Natural killer cell (primary cell): ENCODE measurements at regions not wholly inside any gene's neighbourhood (a gene's known extent, or its start where the extent isn't known, plus 50 kb on each side); places are given as distances from the start of the nearest gene placed in this dataset.

Experiments used
- ATAC-seq, 3 donors: fragments of 150-1000 bp in 2 of 3; fragments of 200-7000 bp in 1 of 3; cut with Tn5 transposase; 1 replicate in 1 of 3; 2 replicates in 2 of 3; pipeline ENCODE4 v1.10.0; 2021; ENCODE audit warnings: mild to moderate bottlenecking in 2 of 3, moderate library complexity in 2 of 3
- DNase-seq, 2 donors: peaks; one replicate each; pipeline versions ENCODE4 v3.0.0 to v3.0.0-alpha.2; 2013 to 2021; ENCODE audit warnings: mixed read lengths in 1 of 2
- H3K27ac ChIP-seq: one replicate; pipeline ENCODE4 v1.5.1; 2013; ENCODE audit warnings: mild to moderate bottlenecking, low read length
- H3K27me3 ChIP-seq: one replicate; pipeline ENCODE4 v1.6.1; 2013; ENCODE audit warnings: low read length; ENCODE audit not compliant: control insufficient read depth, insufficient read depth
- H3K36me3 ChIP-seq: one replicate; pipeline ENCODE4 v1.6.1; 2013; ENCODE audit warnings: low read length; ENCODE audit not compliant: control insufficient read depth, insufficient read depth
- H3K4me1 ChIP-seq: one replicate; pipeline ENCODE4 v1.6.1; 2013; ENCODE audit warnings: low read length; ENCODE audit not compliant: control insufficient read depth, insufficient read depth
- H3K4me3 ChIP-seq: one replicate; pipeline ENCODE4 v1.5.1; 2013; ENCODE audit warnings: low read length
- H3K9me3 ChIP-seq: one replicate; pipeline ENCODE4 v1.6.1; 2013; ENCODE audit warnings: low read length; ENCODE audit not compliant: control insufficient read depth, insufficient read depth
- H3K27ac Mint-ChIP-seq, 2 donors: one replicate each; pipeline ENCODE4 v1.8.0; 2022; ENCODE audit warnings: mild to moderate bottlenecking in 2 of 2, mixed read lengths in 2 of 2, moderate library complexity in 1 of 2
- H3K27me3 Mint-ChIP-seq, 2 donors: one replicate each; pipeline ENCODE4 v1.8.0; 2022; ENCODE audit warnings: low read depth in 2 of 2, mixed read lengths in 2 of 2
- H3K36me3 Mint-ChIP-seq: one replicate; pipeline ENCODE4 v1.8.0; 2022; ENCODE audit warnings: mixed read lengths
- H3K4me1 Mint-ChIP-seq, 2 donors: one replicate each; pipeline ENCODE4 v1.8.0; 2022; ENCODE audit warnings: mixed read lengths in 2 of 2
- H3K4me3 Mint-ChIP-seq: one replicate; pipeline ENCODE4 v1.8.0; 2022; ENCODE audit warnings: mild to moderate bottlenecking, moderate library complexity, mixed read lengths
- H3K9me3 Mint-ChIP-seq, 2 donors: one replicate each; pipeline ENCODE4 v1.8.0; 2022; ENCODE audit warnings: mixed read lengths in 2 of 2
- CTCF ChIP-seq: fragments of 200-600 bp; IDR thresholded peaks from one replicate; pipeline ENCODE4 v1.8.0; 2022; ENCODE audit warnings: antibody characterized with exemption
- WGBS: methylation state at CpG from one replicate; pipeline ENCODE4 v1.1.7; 2013; ENCODE audit warnings: missing lambda C conversion rate; ENCODE audit not compliant: insufficient coverage; 5-methylcytosine and 5-hydroxymethylcytosine counted together
- intact Hi-C: fragments of 100-400 bp; cut with micrococcal nuclease; formaldehyde crosslinking; loops from one replicate; pipeline ENCODE4 v1.14.2; 2022

- intact Hi-C loops = no loop called here
- no peaks in the 10 kb centered on the region for H3K27me3 ChIP-seq
- Mint-ChIP-seq H3K27me3 (no peaks in the 10 kb centered on the region), H3K9me3 (peaks cover 9 to 12% of the 10 kb centered on the region in 2 donors), H3K4me1 (no peaks in the 10 kb centered on the region), H3K4me3 (no peak overlapping the region), H3K27ac (no peak overlapping the region), H3K36me3 (no peaks in the 10 kb centered on the region)
- no peaks in the 10 kb centered on the region for H3K36me3 ChIP-seq
- H3K4me3 ChIP-seq = no peak overlapping the region
- H3K9me3 ChIP-seq = no peaks in the 10 kb centered on the region
- no peak overlapping the region for H3K27ac ChIP-seq
- DNase-seq (no peak), ATAC-seq (no peak)
- no peak for TF ChIP-seq CTCF
- 98% methylated on average over 3 of the region's 4 CpGs for WGBS
- no peaks in the 10 kb centered on the region for H3K4me1 ChIP-seq
Measured at GRCh38 chr9:81207651-81208050, 481.7 kb downstream of the TLE1 start.

- Histone ChIP-seq H3K27ac (no peak overlapping the region), H3K27me3 (no peaks in the 10 kb centered on the region), H3K4me3 (no peak overlapping the region), H3K9me3 (no peaks in the 10 kb centered on the region), H3K4me1 (no peaks in the 10 kb centered on the region), H3K36me3 (no peaks in the 10 kb centered on the region)
- intact Hi-C loops = no loop called here
- ATAC-seq (no peak), DNase-seq (no peak)
- H3K27ac Mint-ChIP-seq = no peak overlapping the region
- H3K4me3 Mint-ChIP-seq = no peak overlapping the region
- H3K9me3 Mint-ChIP-seq = peaks cover 6 to 11% of the 10 kb centered on the region in 2 donors
- TF ChIP-seq CTCF = no peak
- 89% methylated on average over 6 of the region's 6 CpGs for WGBS
- no peaks in the 10 kb centered on the region for H3K27me3 Mint-ChIP-seq
- H3K4me1 Mint-ChIP-seq = no peaks in the 10 kb centered on the region
- H3K36me3 Mint-ChIP-seq = no peaks in the 10 kb centered on the region
Measured at GRCh38 chr9:81202292-81202691, 487.1 kb downstream of the TLE1 start.

- Histone ChIP-seq H3K4me3 (no peak overlapping the region), H3K9me3 (no peaks in the 10 kb centered on the region), H3K27ac (no peak overlapping the region), H3K4me1 (no peaks in the 10 kb centered on the region), H3K27me3 (no peaks in the 10 kb centered on the region), H3K36me3 (no peaks in the 10 kb centered on the region)
- intact Hi-C loops = no loop called here
- Mint-ChIP-seq H3K27ac (no peak overlapping the region), H3K4me1 (no peaks in the 10 kb centered on the region), H3K36me3 (peaks cover 8% of the 10 kb centered on the region), H3K4me3 (no peak overlapping the region), H3K27me3 (no peaks in the 10 kb centered on the region), H3K9me3 (peaks cover 15 to 16% of the 10 kb centered on the region in 2 donors)
- WGBS = 87% methylated on average over 4 of the region's 4 CpGs
- TF ChIP-seq CTCF = no peak
- no peak for ATAC-seq
- DNase-seq = no peak
Measured at GRCh38 chr9:81195206-81195605, 494.1 kb downstream of the TLE1 start.
